Endodermal cell (in vitro differentiated cells): ENCODE measurements at regions not wholly inside any gene's neighbourhood (a gene's known extent, or its start where the extent isn't known, plus 50 kb on each side); places are given as distances from the start of the nearest gene placed in this dataset.

Source experiments
- DNase-seq: peaks from one replicate; pipeline ENCODE4 v3.0.0-alpha.2; 2017
- H3K27ac ChIP-seq: 2 replicates; pipeline ENCODE4 v1.5.1; 2013; ENCODE audit warnings: mild to moderate bottlenecking, low read depth, low read length, moderate library complexity
- H3K27me3 ChIP-seq: 2 replicates; pipeline ENCODE4 v1.6.1; 2013; ENCODE audit warnings: mild to moderate bottlenecking, low read length, moderate library complexity; ENCODE audit not compliant: insufficient read depth, control insufficient read depth, poor library complexity, severe bottlenecking
- H3K36me3 ChIP-seq: 2 replicates; pipeline ENCODE4 v1.7.0; 2013; ENCODE audit warnings: mild to moderate bottlenecking, low read length, moderate library complexity; ENCODE audit not compliant: control insufficient read depth, insufficient read depth
- H3K4me1 ChIP-seq: one replicate; pipeline ENCODE4 v1.7.0; 2013; ENCODE audit warnings: low read length; ENCODE audit not compliant: control insufficient read depth, insufficient read depth
- H3K4me3 ChIP-seq: 2 replicates; pipeline ENCODE4 v1.5.1; 2013; ENCODE audit warnings: mild to moderate bottlenecking, low read length, moderate library complexity
- H3K9ac ChIP-seq: 2 replicates; pipeline ENCODE4 v1.6.1; 2013; ENCODE audit warnings: mild to moderate bottlenecking, low read length, moderate library complexity; ENCODE audit not compliant: poor library complexity, severe bottlenecking; ENCODE audit errors: extremely low read depth
- H3K9me3 ChIP-seq: 2 replicates; pipeline ENCODE4 v1.6.1; 2013; ENCODE audit warnings: mild to moderate bottlenecking, low read length, moderate library complexity; ENCODE audit not compliant: control insufficient read depth
- H3K27ac Mint-ChIP-seq: 2 replicates; pipeline ENCODE4 v1.8.0; 2020; ENCODE audit warnings: mixed read lengths
- H3K27me3 Mint-ChIP-seq: 2 replicates; pipeline ENCODE4 v1.8.0; 2021; ENCODE audit warnings: mild to moderate bottlenecking, mixed read lengths; ENCODE audit not compliant: insufficient read depth
- H3K36me3 Mint-ChIP-seq: 2 replicates; pipeline ENCODE4 v1.8.0; 2020; ENCODE audit warnings: low read depth, mixed read lengths
- H3K4me1 Mint-ChIP-seq: 2 replicates; pipeline ENCODE4 v1.8.0; 2020; ENCODE audit warnings: mixed read lengths
- H3K4me3 Mint-ChIP-seq: 2 replicates; pipeline ENCODE4 v1.8.0; 2020; ENCODE audit warnings: mild to moderate bottlenecking, moderate library complexity, mixed read lengths
- H3K9me3 Mint-ChIP-seq: 2 replicates; pipeline ENCODE4 v1.8.0; 2020; ENCODE audit warnings: mild to moderate bottlenecking, mixed read lengths
- WGBS, 2 experiments: methylation state at CpG; one replicate each; pipeline versions ENCODE4 v1.1.5 to v1.1.7; 2013; ENCODE audit warnings: missing lambda C conversion rate in 2 of 2, mixed read lengths in 1 of 2; ENCODE audit not compliant: insufficient coverage in 1 of 2, insufficient read length in 1 of 2; 5-methylcytosine and 5-hydroxymethylcytosine counted together
- TF ChIP-seq, protein P1 (sequence below): fragments of 200-600 bp; sonication (generic); conservative IDR thresholded peaks from 2 replicates; pipeline ENCODE4 v1.5.0; 2021; ENCODE audit warnings: antibody characterized with exemption, mild to moderate bottlenecking

DNA sequence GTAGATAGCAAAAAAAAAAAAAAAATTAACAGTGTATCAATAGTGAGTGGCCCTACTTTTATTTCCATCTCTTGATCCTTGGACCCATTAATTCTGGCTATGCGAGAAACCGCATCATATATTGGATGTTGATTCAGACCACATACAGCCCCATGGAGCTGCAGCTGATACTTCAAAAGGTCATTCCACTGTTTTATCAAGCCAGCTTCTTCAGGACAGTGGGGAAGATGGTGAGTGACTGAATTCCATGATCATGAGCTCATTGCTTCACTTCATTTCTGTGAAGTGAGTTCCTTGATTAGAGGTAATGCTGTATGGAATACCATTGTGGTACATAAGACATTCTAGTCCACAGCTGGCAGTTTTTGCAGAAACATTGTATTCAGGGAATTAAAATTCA is 222.9 kb upstream of the MEF2C start:
- Histone ChIP-seq H3K27ac (no peak overlapping the region), H3K9me3 (no peaks in the 10 kb centered on the region), H3K27me3 (no peaks in the 10 kb centered on the region), H3K4me3 (no peak overlapping the region), H3K4me1 (no peaks in the 10 kb centered on the region), H3K36me3 (no peaks in the 10 kb centered on the region), H3K9ac (no peak overlapping the region)
- H3K4me3 Mint-ChIP-seq = no peak overlapping the region
- no peaks in the 10 kb centered on the region for H3K9me3 Mint-ChIP-seq
- H3K36me3 Mint-ChIP-seq = no peaks in the 10 kb centered on the region
- TF ChIP-seq, protein P1, sequence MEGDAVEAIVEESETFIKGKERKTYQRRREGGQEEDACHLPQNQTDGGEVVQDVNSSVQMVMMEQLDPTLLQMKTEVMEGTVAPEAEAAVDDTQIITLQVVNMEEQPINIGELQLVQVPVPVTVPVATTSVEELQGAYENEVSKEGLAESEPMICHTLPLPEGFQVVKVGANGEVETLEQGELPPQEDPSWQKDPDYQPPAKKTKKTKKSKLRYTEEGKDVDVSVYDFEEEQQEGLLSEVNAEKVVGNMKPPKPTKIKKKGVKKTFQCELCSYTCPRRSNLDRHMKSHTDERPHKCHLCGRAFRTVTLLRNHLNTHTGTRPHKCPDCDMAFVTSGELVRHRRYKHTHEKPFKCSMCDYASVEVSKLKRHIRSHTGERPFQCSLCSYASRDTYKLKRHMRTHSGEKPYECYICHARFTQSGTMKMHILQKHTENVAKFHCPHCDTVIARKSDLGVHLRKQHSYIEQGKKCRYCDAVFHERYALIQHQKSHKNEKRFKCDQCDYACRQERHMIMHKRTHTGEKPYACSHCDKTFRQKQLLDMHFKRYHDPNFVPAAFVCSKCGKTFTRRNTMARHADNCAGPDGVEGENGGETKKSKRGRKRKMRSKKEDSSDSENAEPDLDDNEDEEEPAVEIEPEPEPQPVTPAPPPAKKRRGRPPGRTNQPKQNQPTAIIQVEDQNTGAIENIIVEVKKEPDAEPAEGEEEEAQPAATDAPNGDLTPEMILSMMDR = no peak
- no peaks in the 10 kb centered on the region for H3K4me1 Mint-ChIP-seq
- H3K27me3 Mint-ChIP-seq = no peaks in the 10 kb centered on the region
- DNase-seq = no peak
- no peak overlapping the region for H3K27ac Mint-ChIP-seq
- WGBS, 2 experiments = 86 to 94% methylated on average over 2 of the region's 2 CpGs

DNA sequence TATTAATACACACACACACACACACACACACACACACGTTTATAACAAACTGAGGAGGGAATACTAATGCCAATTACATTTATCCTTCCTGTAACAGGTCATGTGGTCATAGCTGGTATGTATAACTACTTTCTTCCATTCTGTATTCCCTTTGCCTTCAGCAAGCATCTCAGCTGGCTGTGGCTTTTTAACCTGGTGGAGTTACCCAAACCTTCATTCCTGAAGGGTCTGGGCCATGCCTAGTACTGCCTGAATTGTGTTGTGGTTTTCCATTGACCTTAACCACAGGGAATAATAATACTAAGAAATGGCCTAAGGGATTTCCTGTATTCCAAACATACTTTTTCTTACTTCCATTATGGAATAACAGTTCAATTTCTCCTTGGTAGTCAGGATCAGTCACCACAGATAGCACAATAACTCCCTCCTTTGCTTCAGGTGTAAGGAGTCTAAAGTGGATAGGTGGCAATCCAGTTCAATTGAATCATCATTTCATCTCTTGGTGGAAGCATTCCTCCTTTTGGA is 222.2 kb upstream of the MEF2C start:
- H3K27ac ChIP-seq = no peak overlapping the region
- TF ChIP-seq, protein P1 = no peak
- no peak overlapping the region for H3K9ac ChIP-seq
- H3K9me3 ChIP-seq = no peaks in the 10 kb centered on the region
- H3K36me3 ChIP-seq = no peaks in the 10 kb centered on the region
- H3K36me3 Mint-ChIP-seq = no peaks in the 10 kb centered on the region
- H3K9me3 Mint-ChIP-seq = no peaks in the 10 kb centered on the region
- no peak for DNase-seq
- WGBS, 2 experiments = 44% methylated on average over 1 of the region's 1 CpG; no CpG with 5 or more reads in 1 of the 2 experiments
- H3K4me3 Mint-ChIP-seq = no peak overlapping the region
- no peaks in the 10 kb centered on the region for H3K4me1 Mint-ChIP-seq
- no peak overlapping the region for H3K4me3 ChIP-seq
- H3K27me3 Mint-ChIP-seq = no peaks in the 10 kb centered on the region
- H3K27ac Mint-ChIP-seq = no peak overlapping the region
- H3K27me3 ChIP-seq = no peaks in the 10 kb centered on the region
- H3K4me1 ChIP-seq = no peaks in the 10 kb centered on the region

GRCh38 chr5:89098199-89098756 is 215.3 kb upstream of the MEF2C start:
- H3K4me3 ChIP-seq = no peak overlapping the region
- H3K9me3 Mint-ChIP-seq = no peaks in the 10 kb centered on the region
- H3K4me1 ChIP-seq = no peaks in the 10 kb centered on the region
- H3K9ac ChIP-seq = no peak overlapping the region
- H3K27ac Mint-ChIP-seq = no peak overlapping the region
- no peak for DNase-seq
- TF ChIP-seq, protein P1 = no peak
- no peaks in the 10 kb centered on the region for H3K36me3 ChIP-seq
- no peak overlapping the region for H3K4me3 Mint-ChIP-seq
- H3K27me3 ChIP-seq = no peaks in the 10 kb centered on the region
- H3K36me3 Mint-ChIP-seq = no peaks in the 10 kb centered on the region
- H3K27ac ChIP-seq = no peak overlapping the region
- no peaks in the 10 kb centered on the region for H3K4me1 Mint-ChIP-seq
- no peaks in the 10 kb centered on the region for H3K9me3 ChIP-seq
- no peaks in the 10 kb centered on the region for H3K27me3 Mint-ChIP-seq
